Tibial nerve (tissue), 4 donors: ENCODE measurements at regions not wholly inside any gene's neighbourhood (a gene's known extent, or its start where the extent isn't known, plus 50 kb on each side); places are given as distances from the start of the nearest gene placed in this dataset.

ENCODE experiments used
- CTCF ChIP-seq, 5 experiments: fragments of 200-600 bp in 3 of 5; fragments of 450-650 bp in 2 of 5; sonication (generic) in 3 of 5; IDR thresholded peaks; one replicate each; pipeline ENCODE4 v1.5.1; 2016 to 2019; ENCODE audit warnings: antibody characterized with exemption in 5 of 5, mild to moderate bottlenecking in 3 of 5, moderate library complexity in 2 of 5
- EP300 ChIP-seq, 2 donors: sonication (generic); formaldehyde crosslinking; IDR thresholded peaks; one replicate each; pipeline ENCODE4 v1.6.1; 2017; ENCODE audit warnings: antibody characterized with exemption in 2 of 2, mild to moderate bottlenecking in 1 of 2

DNA sequence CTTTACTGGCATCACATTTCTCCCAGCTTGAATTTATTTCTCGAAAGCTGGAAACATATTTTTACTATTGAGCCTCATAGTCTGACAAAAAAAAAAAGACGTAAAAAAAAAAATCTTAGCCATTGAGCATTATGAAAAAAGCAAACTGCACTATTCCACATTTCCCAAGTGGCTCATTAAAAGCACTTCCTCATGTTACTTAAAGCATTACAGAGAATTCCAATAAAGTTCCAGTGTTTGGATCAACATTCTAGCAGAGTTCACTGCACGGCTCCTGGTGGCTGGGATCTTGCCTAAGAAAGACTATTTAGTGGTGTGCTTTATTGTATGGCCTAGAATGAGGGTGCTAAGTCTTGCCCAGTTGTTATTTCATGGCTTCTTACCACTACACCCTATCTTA is 476.2 kb downstream of the PPARGC1A start:
- TF ChIP-seq CTCF (IDR thresholded peaks at IDR 0.05) (no peak), EP300 (IDR thresholded peaks at IDR 0.05) (no peak)
